Stromal cell of bone marrow (primary cell): ENCODE measurements at regions not wholly inside any gene's neighbourhood (a gene's known extent, or its start where the extent isn't known, plus 50 kb on each side); places are given as distances from the start of the nearest gene placed in this dataset.
A peak's percentile ranks its signal among the peaks of the same experiment; 100 is the strongest.

ENCODE experiments used
- DNase-seq: peaks from one replicate; pipeline ENCODE4 v3.0.0-alpha.2; 2012; ENCODE audit warnings: low read depth

DNA sequence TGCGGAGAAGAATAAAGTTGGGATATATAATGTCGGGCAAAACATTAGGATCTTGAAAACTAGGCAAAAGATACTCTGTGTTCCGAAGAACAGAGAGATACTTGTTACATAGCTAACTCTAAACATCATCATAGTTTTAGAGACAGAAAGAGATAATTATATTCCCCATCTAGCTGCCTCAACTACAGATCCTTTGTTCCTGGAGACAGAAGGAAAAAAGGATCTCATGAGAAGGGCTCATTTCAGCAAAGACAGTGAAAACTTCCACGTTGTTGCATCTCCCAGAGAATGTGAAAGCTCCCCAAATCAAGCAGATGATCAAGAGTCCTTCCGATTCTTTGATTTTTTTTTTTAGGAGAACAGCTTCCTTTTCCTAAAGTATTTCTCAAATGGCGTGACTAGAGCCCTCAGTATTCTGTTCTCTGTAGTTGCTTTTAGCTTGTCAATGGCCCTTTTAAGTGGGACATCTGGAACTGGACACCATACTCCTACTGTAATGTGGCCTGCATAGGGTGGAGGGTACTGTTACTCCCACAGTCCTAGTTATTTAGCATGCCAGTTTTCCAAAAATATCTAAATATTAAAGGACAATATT, 1048.2 kb downstream of the TTLL7 start:
- no peak for DNase-seq

DNA sequence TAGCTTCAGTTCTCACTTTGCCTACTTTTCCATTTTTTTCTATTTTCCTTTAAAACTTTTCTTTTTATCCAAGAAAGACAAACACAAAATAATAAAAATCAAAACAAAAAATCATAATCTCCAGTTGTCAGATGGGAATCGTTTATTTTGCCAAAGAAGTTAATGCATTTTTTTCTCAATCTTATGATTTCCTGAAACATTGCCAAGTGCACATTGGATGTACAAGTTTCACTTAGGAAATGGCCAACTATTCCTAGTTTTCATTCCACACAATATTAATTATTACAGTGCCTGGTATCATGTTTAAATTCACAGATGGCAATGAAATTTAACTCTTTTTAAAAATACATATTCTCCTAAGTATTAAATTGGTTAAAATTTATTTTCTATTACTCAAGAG, 1050.5 kb downstream of the TTLL7 start:
- DNase-seq: no peak

DNA sequence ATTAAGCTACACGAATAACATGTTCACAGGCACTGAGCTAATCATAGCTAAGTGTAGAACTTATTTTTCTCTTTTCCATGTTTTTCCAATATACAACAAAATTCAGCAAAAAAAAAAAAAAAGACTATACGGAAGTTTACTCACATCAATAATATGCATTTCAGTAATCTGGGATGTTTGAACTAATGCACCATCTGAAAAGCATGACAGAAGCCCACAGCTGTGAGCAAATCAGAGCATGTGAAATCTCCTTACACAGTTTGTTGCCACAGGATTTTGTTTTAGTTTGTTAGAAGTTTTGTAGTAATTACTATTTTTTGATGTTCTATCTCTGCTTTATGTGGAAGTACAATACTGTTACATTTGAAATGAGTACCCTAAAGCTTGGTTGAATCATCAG, 1051.7 kb downstream of the TTLL7 start:
- DNase-seq: no peak

DNA sequence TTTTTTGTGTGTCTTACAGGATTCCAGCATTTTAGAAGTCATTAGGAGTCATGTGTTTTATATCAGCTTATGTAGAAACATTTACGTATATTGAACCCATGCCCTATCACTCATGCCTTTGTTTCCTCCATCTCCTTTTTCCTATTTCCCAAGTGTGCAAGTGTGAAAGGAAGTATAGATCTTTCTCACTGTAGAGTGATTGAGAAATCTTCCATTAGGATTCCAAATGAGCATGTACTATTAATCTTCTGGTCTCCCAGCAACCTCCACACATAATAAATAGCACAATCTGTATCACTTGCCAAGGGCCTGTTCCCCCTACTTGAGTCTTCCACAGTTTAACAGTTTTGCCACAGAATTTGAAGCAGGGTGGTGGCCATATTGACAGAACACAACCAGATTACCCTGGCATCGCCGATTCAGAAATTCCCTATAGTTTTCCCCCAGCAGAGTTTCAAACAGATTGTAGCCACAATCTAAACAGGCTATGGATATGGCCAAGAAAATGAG, 1052.8 kb downstream of the TTLL7 start:
- no peak for DNase-seq

DNA sequence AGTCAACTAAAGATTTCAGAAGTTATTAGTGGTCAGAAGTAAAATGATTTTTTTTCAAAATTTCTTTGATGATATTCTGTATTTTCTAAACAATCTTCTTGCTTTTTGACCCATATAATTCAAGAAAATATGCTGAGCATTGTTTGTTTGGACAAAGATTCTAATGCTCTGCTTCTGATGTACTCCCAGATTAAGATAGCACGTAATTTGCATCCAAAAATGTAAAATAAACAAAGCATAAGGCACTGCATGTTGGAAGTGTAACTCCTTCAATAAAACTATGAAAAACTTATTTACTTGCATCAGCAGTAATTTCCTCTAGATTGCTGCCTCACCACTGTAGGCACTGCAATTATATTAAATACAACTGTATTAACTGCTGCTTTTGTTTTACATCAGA, 1054.1 kb downstream of the TTLL7 start:
- DNase-seq: no peak

DNA sequence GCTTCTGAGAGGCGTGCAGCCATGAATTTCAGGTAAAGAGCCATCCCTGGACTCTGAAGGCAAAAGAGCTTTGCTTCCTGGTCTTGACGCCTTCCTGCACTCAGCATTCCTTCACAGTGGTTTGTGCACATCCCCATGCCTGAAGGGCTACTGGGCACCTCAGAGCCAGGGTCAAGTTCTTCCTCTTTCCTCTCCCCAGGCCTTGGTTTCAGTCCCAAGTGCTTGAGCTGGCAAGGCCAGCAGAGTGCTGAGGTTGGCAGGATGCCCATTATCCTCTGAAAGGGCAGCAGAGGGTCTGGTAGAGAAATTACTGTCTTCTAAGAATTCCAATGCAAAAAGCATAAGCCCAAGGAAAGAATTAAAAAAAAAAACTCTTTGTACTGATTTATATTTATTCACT, 1064.9 kb downstream of the TTLL7 start:
- DNase-seq: no peak

DNA sequence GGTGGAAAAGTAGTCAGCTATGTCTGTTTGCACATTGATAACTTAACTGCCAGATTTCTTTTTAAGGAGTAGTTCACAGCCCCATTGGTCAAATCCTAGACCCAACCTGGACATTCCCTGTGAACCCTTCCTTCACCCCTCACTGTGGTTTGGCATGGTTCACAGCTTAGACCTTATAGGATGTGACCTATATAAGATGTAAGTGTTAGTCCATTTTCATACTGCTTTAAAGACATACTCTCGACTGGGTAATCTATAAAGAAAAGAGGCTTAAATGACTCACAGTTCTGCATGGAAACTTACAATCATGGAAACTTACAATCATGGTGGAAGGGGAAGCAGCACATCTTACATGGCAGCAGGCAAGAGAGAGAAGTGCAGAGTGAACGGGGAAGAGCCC, 1066.2 kb downstream of the TTLL7 start:
- DNase-seq: no peak

DNA sequence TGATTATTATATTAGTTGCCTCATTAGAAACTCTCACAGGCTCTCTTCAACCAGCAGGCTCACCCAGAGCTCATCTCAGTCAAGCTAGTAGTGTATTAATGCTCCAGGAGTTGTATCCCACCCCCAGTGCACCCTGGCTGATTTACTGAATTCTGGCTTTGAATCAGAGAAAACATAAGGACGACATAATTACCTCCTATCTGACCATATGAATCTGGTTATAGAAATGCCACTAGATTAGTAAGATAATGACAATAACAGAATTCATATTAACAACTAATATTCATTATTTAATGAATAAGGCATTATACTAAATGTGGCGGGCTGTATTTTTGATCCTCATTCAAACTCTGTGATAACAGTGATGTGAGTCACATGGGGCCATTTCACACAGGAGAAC, 1066.7 kb downstream of the TTLL7 start:
- DNase-seq: no peak

DNA sequence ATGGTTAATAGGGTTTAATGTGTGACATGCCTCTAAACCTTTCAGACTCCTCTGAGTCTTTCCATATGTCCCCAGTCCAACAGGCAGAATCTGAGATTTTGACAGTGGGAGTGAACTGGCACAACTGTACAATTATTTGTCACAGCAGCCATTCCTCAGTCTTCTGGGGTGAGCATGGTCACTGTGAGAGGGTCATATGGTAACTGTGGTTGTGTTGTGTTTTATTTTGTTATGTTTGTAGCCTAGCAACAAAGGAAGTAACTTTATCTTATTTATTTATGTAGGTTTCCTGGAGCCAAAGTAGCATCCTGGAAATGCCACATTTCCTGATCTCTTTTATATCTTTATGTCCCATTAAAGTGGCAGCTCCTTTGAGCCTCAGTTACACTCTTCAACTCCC, 1067.9 kb downstream of the TTLL7 start:
- no peak for DNase-seq

DNA sequence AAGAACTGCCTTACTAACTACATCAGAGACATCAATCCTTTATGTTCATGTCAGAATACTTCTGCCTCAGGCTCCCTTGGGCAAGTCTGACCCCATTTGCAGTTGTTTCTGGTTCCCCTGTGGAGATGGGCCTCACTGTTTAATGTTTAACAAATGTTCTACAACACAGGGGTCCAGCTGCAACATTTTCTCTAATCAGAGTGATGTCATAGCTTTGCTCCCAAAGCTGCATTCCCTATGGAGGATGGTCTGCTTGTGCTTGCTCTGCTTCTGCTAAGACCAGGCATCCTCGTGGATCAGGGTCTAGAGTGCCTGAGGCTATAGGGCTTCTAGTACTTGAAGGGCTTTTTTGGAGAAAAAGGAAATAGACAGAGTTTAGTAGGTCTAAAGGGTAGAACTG, 1071.2 kb downstream of the TTLL7 start:
- no peak for DNase-seq

DNA sequence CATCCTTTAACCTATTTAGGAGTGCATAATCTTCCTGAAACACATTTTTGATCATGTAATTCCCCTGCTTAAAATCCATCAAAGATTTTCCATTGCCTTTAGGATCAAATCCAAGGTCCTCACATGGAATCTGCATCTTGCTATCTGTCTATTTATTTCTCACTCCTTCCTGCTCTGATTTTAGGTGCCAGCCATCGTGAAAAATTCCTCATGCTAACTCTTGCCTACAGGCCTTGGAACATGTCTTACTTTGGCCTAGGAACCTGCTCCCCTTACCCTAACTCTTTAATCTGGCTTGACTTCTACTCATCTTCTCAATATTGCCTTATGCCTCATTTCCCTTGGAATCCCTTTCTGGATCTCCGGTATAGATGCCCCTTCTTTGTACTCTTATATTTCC, 1074.3 kb downstream of the TTLL7 start:
- no peak for DNase-seq

DNA sequence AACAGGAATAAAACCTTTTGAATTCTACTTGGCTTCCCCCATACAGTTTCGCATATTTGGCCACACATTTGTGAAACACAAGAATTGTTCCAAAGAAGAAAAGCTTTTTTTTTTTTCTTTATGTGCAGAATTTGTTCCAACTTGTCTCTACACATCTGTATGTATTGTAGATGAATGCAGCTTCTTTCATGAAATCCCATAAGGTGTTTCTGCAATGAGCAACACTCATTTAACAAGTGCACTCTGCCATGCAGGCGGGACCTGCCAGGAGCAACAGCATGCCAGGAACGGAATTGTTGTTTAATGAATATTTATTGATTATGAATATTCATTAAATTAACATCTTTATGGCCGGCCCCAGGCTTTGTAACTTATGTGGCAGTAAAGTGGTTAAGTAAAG, 1075.0 kb downstream of the TTLL7 start:
- DNase-seq: no peak

DNA sequence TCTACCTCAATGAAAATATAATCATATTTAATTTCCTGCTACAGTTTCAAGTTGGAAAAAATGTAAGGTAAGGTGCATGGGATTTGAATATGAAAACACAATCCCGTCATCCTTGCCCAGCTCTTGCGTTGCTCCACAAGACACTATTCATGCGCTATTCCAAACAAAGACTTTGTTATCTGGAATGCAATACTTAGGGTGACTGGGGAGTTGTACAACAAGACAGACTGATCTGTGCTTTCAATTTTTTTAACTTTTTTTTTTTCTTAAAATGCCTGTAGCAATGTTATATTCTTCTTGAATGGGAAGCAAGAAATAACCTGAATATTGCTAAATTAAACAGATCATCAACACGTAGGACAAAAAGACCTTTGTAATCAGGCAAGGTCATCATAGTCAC, 1077.2 kb downstream of the TTLL7 start:
- no peak for DNase-seq

DNA sequence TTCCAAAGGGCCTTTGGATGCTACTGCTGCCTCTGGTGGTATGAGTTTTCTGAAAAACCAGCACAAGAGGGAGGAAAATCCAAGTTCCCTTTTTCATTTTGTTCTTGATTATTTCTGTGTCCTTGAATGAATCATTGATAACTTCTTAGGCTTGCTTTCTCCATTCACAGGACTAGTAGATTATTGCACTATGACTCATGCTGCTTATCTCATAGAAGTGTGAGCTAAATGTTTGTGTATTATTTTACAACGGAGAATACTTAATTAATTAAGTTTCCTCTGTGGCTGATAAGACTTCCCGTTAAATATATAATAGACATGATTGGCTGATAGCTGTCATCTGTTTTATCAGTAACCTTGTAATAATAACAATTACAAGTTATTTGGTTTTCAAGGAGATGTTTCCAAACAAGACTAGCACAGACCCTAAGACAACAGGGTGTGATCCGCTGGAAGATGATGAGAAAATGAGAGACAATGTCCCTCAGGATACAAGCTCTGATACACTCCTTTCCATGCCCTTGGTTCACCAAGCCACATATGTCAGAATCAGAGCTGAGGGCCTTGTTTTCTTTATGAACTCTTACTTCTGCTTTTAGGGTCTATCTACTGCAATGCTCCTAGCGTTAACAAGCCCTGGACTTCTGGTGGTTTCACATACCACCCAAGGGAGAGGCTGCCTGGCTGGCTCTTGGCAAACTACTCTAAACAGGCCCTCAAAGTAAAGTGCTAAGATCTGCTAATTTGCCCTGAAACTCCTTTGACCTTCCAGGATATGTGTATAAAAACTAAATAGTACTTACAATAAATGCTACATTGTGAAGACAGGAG, 1078.3 kb downstream of the TTLL7 start:
- no peak for DNase-seq

DNA sequence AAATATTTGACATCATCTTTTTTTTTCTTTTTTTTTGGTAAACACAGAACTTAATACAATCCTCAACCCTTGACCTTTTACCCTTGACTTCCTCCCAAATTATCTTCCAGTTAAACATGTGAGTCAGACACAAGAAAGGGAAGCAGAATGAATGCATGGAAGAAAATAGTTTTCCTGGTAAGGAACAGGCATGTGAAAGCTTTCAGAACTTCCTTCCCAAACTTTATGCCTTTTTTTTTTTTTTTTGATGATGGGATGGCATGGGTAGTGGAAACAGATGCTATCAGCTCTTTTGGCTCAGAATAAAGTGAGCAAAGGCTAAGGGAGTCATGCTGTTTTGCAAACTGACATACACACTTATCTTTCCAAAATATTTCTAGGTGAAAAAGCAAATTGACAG, 1079.1 kb downstream of the TTLL7 start:
- peak; percentile 7 for DNase-seq

DNA sequence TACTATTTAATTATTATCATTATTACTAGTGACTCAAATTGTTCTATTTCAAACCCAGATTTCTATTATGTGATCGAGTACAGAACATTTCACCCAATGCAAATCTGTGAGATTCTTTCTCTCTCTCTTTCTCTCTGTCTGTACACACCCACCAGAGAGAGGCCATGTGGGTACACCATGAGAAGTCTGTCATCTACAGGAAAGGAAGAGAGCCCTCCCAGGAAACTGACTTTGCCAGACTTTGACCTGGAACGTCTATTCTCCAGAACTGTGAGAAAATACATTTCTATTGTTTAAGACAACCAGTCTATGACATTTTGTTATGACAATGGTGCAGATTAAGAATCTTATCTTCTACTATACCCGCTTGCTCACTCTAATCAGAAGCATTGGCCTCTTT, 1091.6 kb downstream of the TTLL7 start:
- no peak for DNase-seq

DNA sequence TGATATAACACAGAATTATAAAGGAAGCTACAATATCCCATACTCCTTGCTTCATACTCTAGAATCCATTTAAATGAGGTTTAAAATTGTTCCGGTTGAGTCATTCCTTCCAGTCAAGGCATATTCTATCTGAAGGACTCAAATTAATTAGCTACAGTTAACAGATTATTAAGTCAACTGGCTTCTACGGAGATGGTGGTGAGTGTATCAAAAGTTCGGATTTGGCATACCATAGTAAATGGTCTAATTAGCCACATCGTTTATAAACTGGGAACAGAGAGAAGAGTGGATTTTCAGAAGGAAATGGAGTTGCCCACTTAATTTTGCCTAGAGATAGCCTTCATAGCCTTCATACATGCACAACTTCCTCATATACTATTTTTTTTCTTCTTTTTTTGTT, 1095.3 kb downstream of the TTLL7 start:
- DNase-seq: no peak

DNA sequence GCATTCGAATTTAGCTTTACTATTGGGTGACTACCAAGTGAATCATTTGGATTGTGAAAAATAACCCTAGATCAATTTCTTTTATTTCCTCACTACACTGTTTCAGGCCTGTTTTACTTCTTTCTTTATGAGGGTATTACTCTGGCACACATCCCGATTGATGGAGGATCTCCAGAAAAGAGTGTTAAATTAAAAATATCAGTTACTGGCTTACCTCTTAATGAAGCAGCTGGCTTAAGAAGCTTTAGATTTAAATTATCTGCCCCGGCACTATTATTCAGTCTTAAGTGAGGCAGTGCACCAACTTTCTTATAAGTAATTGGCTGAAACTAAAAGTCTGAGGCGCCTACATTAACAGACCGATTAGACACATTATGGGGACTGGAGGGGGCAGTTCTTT, 1097.4 kb downstream of the TTLL7 start:
- no peak for DNase-seq

DNA sequence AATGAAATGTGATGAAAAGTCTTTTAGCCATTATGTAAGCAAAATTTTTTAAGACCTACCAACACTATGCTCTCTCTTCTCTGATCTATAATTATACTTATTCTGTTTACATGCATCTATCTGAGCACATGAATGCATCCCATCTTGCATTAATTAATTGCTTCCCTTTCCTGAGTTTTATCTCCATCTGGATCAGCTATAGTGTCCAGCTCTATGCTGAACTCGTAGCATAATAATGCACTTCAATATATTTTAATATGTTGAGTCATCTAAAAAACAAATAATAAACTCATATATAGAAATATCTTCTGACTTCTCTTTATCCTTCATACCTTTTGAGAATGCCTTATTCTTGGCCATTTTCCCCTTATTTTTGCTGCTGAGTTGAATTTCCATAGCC, 1097.8 kb downstream of the TTLL7 start:
- no peak for DNase-seq

DNA sequence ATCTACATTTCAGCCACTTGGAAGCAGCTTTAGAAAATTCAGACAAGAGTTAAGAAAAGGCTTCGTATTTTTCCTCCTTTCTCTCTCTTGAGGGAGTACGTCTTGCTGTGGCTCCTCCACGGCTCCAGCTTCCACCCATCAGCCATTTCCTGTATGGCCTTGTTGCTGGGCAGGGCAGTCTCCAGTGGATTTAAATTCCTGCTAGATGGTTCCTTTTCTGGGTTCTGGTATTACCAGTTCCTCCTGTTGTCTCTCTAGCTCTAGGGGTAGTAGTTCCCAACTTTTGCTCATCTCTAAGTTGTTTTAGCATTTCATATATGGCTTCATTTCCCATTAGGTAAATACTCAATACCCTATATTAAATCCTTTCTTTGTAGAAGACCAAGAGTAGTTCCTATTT, 1098.3 kb downstream of the ADGRL2 start:
- no peak for DNase-seq

DNA sequence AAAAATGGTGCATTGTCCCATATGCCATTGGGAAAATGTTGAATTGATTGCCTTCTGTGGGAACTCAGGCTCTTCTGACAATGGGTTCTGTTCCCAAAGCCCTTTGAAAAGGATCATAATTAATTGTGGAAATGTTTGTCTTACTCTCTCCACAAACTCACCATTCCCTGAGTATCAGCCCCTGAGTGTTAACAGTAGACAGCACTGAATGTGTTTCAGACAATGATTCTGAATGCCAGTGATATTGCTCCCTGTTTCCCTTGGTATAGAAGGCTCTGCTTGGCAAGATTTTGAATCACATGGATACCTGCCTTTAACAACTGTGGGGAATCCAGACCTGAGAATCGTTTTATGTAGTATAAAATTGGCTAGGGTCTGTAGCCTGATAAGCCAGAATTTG, 1096.8 kb downstream of the ADGRL2 start:
- DNase-seq: no peak

DNA sequence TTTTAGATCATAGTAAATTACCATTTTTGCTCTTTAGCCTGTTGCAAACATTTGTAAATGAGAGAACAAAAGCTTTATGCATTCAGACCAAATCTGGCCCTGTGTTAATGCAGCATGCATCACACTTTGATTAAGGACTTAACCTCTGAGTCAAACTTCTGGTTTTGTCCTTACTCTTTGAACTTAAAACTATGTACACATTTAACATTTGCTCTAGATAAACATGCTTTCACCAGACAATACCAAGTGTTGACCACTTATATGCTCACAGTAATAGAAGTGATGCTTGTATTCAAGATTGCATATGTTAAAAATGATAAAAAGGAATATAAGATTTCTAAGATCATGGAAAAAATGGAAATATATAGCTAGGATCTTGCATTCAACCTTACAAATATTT, 1095.3 kb downstream of the ADGRL2 start:
- DNase-seq: no peak

DNA sequence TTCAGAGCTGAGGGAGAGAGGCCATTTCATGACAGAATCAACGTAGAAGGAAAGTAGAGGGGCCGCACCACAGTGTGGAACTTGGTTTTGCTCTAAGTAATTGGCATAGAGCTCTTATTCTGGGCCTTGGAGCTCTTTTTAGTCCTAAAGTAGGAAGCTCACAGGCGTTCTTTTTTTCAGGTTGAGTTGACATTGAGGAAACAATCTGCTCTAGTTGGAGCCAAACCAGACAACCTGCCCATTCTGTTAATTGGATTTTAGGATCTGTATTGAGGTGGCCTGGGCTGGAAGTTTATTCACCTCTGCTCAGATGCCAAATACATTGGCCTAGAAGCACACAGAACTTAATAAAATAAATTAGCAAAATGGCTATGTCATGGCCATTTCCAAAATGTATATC, 1093.9 kb downstream of the ADGRL2 start:
- DNase-seq: no peak
